Transverse colon (tissue), 4 donors: ENCODE measurements at regions not wholly inside any gene's neighbourhood (a gene's known extent, or its start where the extent isn't known, plus 50 kb on each side); places are given as distances from the start of the nearest gene placed in this dataset.

Experiments used
- CTCF ChIP-seq, 5 experiments: fragments of 200-600 bp in 3 of 5; fragments of 450-650 bp in 2 of 5; sonication (generic) in 3 of 5; IDR thresholded peaks; 1 replicate in 2 of 5; 2 replicates in 3 of 5; pipeline ENCODE4 v1.5.1; 2016 to 2017; ENCODE audit warnings: antibody characterized with exemption in 5 of 5, inconsistent platforms in 3 of 5, mild to moderate bottlenecking in 2 of 5, moderate library complexity in 1 of 5
- POLR2A ChIP-seq: fragments of 450-650 bp; IDR thresholded peaks from one replicate; pipeline ENCODE4 v1.6.1; 2016; ENCODE audit warnings: antibody characterized with exemption, mild to moderate bottlenecking, moderate library complexity
- POLR2AphosphoS5 ChIP-seq, 3 donors: sonication (generic); formaldehyde crosslinking; IDR thresholded peaks; one replicate each; pipeline ENCODE4 v1.6.1; 2016; ENCODE audit warnings: antibody characterized with exemption in 3 of 3

DNA sequence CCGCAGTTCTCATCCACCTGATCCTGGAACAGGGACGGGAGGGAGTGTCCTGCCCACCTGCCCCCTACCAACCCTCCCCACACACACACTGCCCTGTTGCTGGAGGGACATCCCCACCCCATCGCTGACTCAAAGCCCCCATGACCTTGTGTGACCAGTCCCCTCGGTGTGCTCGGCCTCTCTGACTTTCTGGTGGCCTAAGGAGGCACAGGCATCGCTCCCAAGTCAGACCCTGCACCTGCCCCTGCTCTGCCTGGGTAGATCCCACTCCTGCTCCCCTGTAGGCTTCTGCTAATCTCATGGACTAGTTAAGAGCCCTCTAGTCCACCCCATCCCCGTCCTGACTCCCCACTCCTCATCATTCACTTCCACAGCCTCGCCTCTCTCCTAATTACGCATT is 58.8 kb upstream of the DOCK1 start:
- TF ChIP-seq CTCF (IDR thresholded peaks at IDR 0.05) (no peak), POLR2A (no peak), POLR2AphosphoS5 (IDR thresholded peaks at IDR 0.05) (no peak)
